BLaER1 (cell line): ENCODE measurements at regions not wholly inside any gene's neighbourhood (a gene's known extent, or its start where the extent isn't known, plus 50 kb on each side); places are given as distances from the start of the nearest gene placed in this dataset.

Experiments
- H3K27ac ChIP-seq: shearing (Covaris generic); formaldehyde crosslinking; 2 replicates; pipeline ENCODE4 v1.8.1; 2022
- H3K27me3 ChIP-seq: shearing (Covaris generic); formaldehyde crosslinking; 2 replicates; pipeline ENCODE4 v1.8.1; 2022
- H3K36me3 ChIP-seq: shearing (Covaris generic); formaldehyde crosslinking; 2 replicates; pipeline ENCODE4 v1.8.1; 2022
- H3K4me1 ChIP-seq: shearing (Covaris generic); formaldehyde crosslinking; 2 replicates; pipeline ENCODE4 v1.8.1; 2022
- H3K4me2 ChIP-seq: shearing (Covaris generic); formaldehyde crosslinking; 2 replicates; pipeline ENCODE4 v1.8.1; 2022
- H3K4me3 ChIP-seq: shearing (Covaris generic); formaldehyde crosslinking; 2 replicates; pipeline ENCODE4 v1.8.1; 2022
- H3K9ac ChIP-seq: shearing (Covaris generic); formaldehyde crosslinking; 2 replicates; pipeline ENCODE4 v1.8.1; 2022
- H3K9me3 ChIP-seq: shearing (Covaris generic); formaldehyde crosslinking; 2 replicates; pipeline ENCODE4 v1.8.1; 2022
- H4K20me1 ChIP-seq: shearing (Covaris generic); formaldehyde crosslinking; 2 replicates; pipeline ENCODE4 v1.8.1; 2022
- Cebpa-rat ChIP-seq: shearing (Covaris generic); IDR thresholded peaks from 2 replicates; pipeline ENCODE4 v1.8.1; 2022

DNA sequence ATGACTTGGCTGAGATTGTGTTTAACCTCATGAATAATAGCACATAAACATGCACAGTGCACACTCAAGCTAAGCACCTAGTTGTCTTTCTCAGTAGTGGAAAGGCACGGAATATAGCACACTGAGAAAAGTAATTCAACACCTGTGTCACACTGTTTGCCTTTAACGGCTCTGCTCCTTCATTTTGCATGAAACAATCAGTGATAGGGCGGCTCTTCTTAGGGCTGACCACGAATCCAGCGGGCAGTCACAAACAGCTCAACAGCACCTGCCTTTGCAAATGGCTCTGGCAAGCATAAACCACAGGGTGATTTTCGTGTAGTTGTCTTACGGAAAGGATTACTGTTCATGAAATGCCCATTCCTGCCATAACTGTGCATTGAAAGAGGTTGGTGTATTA, 954.0 kb upstream of the TENM3 start:
- no peak overlapping the region for H3K9ac ChIP-seq
- no peaks in the 10 kb centered on the region for H3K9me3 ChIP-seq
- no peak for TF ChIP-seq Cebpa-rat

DNA sequence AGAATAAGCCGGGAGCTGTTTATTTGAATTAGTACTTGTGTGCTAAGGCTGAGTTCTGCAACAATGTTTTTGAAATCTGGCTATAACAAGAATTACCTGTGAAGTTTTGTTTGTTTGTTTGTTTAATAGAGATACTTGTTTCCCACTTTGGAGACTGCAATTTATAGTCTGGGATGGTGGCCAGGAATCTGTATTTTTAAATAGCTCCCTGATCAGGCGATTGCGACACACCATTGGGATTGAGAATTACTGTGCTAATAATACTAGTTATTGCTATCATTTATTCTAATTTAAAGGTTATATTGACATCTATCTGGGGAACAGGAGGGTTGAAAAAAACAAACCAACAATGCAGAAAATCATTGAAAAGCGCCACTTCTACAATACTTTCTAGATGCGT, 951.6 kb upstream of the TENM3 start:
- Histone ChIP-seq H3K27me3 (no peaks in the 10 kb centered on the region), H3K4me1 (peaks cover 9% of the 10 kb centered on the region), H3K9ac (no peak overlapping the region), H3K4me3 (no peak overlapping the region), H3K9me3 (no peaks in the 10 kb centered on the region), H3K36me3 (no peaks in the 10 kb centered on the region), H4K20me1 (no peaks in the 10 kb centered on the region), H3K4me2 (no peak overlapping the region), H3K27ac (no peak overlapping the region)
- no peak for TF ChIP-seq Cebpa-rat

More for the DNA sequence above, 954.0 kb upstream of the TENM3 start:
- Histone ChIP-seq H3K4me3 (no peak overlapping the region), H3K27ac (no peak overlapping the region), H3K36me3 (no peaks in the 10 kb centered on the region), H4K20me1 (no peaks in the 10 kb centered on the region), H3K4me1 (peaks cover 9% of the 10 kb centered on the region), H3K4me2 (no peak overlapping the region), H3K27me3 (no peaks in the 10 kb centered on the region)

GRCh38 chr4:181293014-181293413, 950.2 kb upstream of the TENM3 start:
- H3K27me3 ChIP-seq: no peaks in the 10 kb centered on the region
- TF ChIP-seq Cebpa-rat: no peak
- no peak overlapping the region for H3K9ac ChIP-seq
- H3K9me3 ChIP-seq: no peaks in the 10 kb centered on the region
- no peaks in the 10 kb centered on the region for H3K36me3 ChIP-seq
- H3K27ac ChIP-seq: no peak overlapping the region
- no peak overlapping the region for H3K4me3 ChIP-seq
- H4K20me1 ChIP-seq: no peaks in the 10 kb centered on the region
- no peak overlapping the region for H3K4me2 ChIP-seq
- peaks cover 2% of the 10 kb centered on the region for H3K4me1 ChIP-seq

- H3K27ac ChIP-seq: no peak overlapping the region
- H3K4me1 ChIP-seq: no peaks in the 10 kb centered on the region
- no peak overlapping the region for H3K4me2 ChIP-seq
- H3K36me3 ChIP-seq: no peaks in the 10 kb centered on the region
- H3K4me3 ChIP-seq: no peak overlapping the region
- no peaks in the 10 kb centered on the region for H3K9me3 ChIP-seq
- H3K27me3 ChIP-seq: no peaks in the 10 kb centered on the region
- H3K9ac ChIP-seq: no peak overlapping the region
- no peaks in the 10 kb centered on the region for H4K20me1 ChIP-seq
- no peak for TF ChIP-seq Cebpa-rat
Measured at GRCh38 chr4:181293541-181293940, 949.7 kb upstream of the TENM3 start.

GRCh38 chr4:181294421-181294820, 948.8 kb upstream of the TENM3 start:
- Histone ChIP-seq H3K27ac (no peak overlapping the region), H3K4me3 (no peak overlapping the region), H4K20me1 (no peaks in the 10 kb centered on the region), H3K36me3 (no peaks in the 10 kb centered on the region), H3K9me3 (no peaks in the 10 kb centered on the region), H3K9ac (no peak overlapping the region), H3K27me3 (no peaks in the 10 kb centered on the region), H3K4me2 (no peak overlapping the region), H3K4me1 (no peaks in the 10 kb centered on the region)
- no peak for TF ChIP-seq Cebpa-rat

DNA sequence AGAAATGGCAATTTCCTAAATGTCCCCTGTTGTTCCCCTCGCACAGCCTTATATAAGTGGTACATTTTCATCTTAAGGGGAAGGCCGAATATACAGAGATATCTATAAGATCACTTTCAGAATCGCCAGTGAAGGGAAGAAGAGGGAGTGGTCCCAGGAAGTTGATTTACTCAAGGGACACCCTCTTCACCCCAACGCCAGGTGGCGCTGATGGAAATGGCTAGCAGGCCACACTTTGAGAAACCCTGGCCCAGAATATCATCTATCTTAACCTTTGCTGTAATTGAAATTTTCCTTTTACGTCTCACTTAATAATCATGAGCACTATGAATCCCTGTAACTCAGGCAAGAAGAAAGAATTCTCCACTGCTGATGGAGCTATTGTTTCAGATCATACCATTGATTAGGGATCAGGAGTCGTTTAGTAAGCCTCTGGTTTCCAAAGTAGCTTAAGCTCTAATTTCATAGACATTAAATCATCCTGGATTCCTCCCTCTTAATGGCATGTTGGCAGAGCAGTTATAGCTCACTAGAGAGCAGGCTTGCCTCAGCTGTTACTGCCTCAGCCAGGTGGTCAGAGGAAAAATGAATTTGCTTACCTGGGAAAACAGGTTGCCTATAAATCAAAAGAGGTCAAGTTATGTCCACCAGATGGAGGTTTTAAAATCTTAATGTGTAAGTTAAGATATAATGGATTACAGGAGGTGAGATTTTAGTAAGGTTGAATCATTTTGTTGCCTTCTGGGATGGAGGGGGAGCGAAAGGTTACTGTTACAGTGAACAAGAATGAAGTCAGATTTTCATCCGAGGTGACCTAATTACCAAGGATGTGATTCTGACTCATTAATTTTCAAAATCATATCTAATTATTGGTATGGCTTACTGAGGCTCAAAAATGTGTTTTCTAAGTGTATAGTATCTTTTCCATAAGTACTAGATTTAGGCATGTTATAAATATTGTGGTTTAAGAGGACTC, 941.2 kb upstream of the TENM3 start:
- H3K36me3 ChIP-seq: no peaks in the 10 kb centered on the region
- H3K9ac ChIP-seq: no peak overlapping the region
- no peak overlapping the region for H3K4me2 ChIP-seq

GRCh38 chr4:181307824-181308223, 935.4 kb upstream of the TENM3 start:
- TF ChIP-seq Cebpa-rat: no peak
- Histone ChIP-seq H3K36me3 (no peaks in the 10 kb centered on the region), H3K9me3 (no peaks in the 10 kb centered on the region), H3K4me1 (no peaks in the 10 kb centered on the region), H3K27me3 (no peaks in the 10 kb centered on the region), H3K4me2 (no peak overlapping the region), H4K20me1 (no peaks in the 10 kb centered on the region), H3K4me3 (no peak overlapping the region), H3K27ac (no peak overlapping the region), H3K9ac (no peak overlapping the region)

More for the DNA sequence above, 941.2 kb upstream of the TENM3 start:
- no peak overlapping the region for H3K27ac ChIP-seq
- H3K4me1 ChIP-seq: no peaks in the 10 kb centered on the region
- TF ChIP-seq Cebpa-rat: no peak
- H3K9me3 ChIP-seq: no peaks in the 10 kb centered on the region
- no peaks in the 10 kb centered on the region for H3K27me3 ChIP-seq
- no peaks in the 10 kb centered on the region for H4K20me1 ChIP-seq
- no peak overlapping the region for H3K4me3 ChIP-seq

DNA sequence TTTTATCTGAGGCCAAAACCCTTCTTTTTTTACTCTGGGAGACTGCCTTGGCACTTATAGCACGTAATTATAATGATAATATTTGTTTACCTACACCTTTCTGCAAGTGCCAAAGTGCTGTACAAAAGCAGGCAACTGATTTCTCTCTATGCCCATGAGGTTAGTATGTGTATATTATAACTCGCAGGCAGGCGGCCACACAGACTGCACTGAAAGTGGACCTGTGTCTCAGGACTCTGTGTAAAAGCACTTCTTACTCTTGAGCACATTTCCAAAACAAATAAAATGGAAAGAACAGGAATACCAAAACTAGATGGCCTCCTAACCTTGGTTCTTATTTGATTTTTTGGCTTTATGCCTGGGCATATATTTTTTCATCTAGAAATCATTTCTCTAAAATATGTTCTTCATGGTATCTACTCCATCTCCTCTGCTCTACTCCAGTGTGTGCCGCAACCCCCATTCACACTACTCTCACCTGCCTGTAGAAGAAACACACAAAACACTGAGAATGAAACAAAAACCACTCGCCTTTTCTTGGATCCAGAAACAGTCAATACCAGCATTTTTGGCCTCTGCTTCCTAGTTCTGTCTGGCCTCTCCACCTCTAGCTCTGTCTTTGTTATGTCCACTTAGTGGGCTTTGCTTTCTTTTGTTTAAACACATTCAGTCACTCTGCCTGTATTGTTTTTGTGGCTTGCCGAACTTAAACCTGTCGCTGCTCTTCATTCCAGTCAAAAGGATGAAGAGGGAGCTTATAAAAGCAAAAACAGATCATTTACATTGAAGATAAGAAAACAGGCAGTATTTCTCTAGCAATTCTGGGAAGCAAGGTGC, 934.5 kb upstream of the TENM3 start:
- H3K36me3 ChIP-seq: no peaks in the 10 kb centered on the region
- H3K27me3 ChIP-seq: no peaks in the 10 kb centered on the region
- H3K27ac ChIP-seq: no peak overlapping the region
- no peak overlapping the region for H3K9ac ChIP-seq
- no peaks in the 10 kb centered on the region for H3K9me3 ChIP-seq
- H3K4me1 ChIP-seq: no peaks in the 10 kb centered on the region
- H3K4me3 ChIP-seq: no peak overlapping the region
- no peak overlapping the region for H3K4me2 ChIP-seq
- no peaks in the 10 kb centered on the region for H4K20me1 ChIP-seq
- TF ChIP-seq Cebpa-rat: no peak

- no peak overlapping the region for H3K27ac ChIP-seq
- no peak for TF ChIP-seq Cebpa-rat
- no peak overlapping the region for H3K4me3 ChIP-seq
- H3K27me3 ChIP-seq: no peaks in the 10 kb centered on the region
- H3K4me1 ChIP-seq: no peaks in the 10 kb centered on the region
- H3K4me2 ChIP-seq: no peak overlapping the region
- H3K9ac ChIP-seq: no peak overlapping the region
- H3K9me3 ChIP-seq: no peaks in the 10 kb centered on the region
- no peaks in the 10 kb centered on the region for H4K20me1 ChIP-seq
- H3K36me3 ChIP-seq: no peaks in the 10 kb centered on the region
Measured at GRCh38 chr4:181312066-181312465, 931.1 kb upstream of the TENM3 start.

- Histone ChIP-seq H3K9me3 (no peaks in the 10 kb centered on the region), H3K4me2 (no peak overlapping the region), H4K20me1 (no peaks in the 10 kb centered on the region), H3K4me3 (no peak overlapping the region), H3K4me1 (no peaks in the 10 kb centered on the region), H3K9ac (no peak overlapping the region), H3K36me3 (no peaks in the 10 kb centered on the region), H3K27me3 (no peaks in the 10 kb centered on the region), H3K27ac (no peak overlapping the region)
- TF ChIP-seq Cebpa-rat: no peak
Measured at GRCh38 chr4:181319629-181320028, 923.6 kb upstream of the TENM3 start.
